ENCODE measurements at regions not wholly inside any gene's neighbourhood (a gene's known extent, or its start where the extent isn't known, plus 50 kb on each side); places are given as distances from the start of the nearest gene placed in this dataset.
A peak's percentile ranks its signal among the peaks of the same experiment; 100 is the strongest.
"Not testable (repeated sequence)": the region's sequence is repeated elsewhere in the genome, so short reads cannot be mapped to it uniquely, and the experiment has no call there.

DNA sequence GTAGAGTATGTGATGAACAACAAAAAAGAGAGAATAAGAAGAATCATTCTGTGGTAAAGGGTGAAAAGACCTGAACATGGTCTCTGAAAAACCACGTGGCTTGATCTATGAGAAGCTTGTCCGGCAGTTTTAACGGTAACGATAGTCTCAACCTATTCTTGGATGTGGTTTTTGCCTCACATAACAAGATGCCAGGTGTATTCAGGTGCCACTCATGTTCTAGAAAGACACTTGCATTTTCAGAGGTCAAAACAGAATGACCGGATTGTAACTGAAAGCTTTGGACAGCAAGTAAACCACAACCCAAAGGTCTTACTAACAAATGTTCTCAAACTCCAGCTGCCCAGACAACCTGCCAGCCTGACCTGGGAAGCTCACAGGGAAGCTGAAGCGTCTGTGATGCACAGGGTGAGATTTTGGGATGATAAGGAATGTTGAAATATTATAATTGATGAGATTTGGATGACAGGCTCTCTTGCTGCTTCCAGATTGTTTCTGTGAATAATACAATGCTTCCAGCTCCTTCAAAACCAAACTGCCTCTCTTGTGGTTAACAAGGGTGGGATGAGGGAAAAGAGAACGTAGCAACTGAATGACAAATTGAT lies 137.4 kb upstream of the GRB10 start:
- peak; percentile 22 for DNase-seq (ENCODE audit: low read depth, low spot score)

GRCh38 chr7:50915621-50916020 lies 132.9 kb upstream of the GRB10 start:
- DNase-seq (ENCODE audit: low read depth, low spot score) = no peak

- DNase-seq (ENCODE audit: low read depth, low spot score) = peak; percentile 27
Observed at GRCh38 chr7:50914460-50914859, 131.8 kb upstream of the GRB10 start.

DNA sequence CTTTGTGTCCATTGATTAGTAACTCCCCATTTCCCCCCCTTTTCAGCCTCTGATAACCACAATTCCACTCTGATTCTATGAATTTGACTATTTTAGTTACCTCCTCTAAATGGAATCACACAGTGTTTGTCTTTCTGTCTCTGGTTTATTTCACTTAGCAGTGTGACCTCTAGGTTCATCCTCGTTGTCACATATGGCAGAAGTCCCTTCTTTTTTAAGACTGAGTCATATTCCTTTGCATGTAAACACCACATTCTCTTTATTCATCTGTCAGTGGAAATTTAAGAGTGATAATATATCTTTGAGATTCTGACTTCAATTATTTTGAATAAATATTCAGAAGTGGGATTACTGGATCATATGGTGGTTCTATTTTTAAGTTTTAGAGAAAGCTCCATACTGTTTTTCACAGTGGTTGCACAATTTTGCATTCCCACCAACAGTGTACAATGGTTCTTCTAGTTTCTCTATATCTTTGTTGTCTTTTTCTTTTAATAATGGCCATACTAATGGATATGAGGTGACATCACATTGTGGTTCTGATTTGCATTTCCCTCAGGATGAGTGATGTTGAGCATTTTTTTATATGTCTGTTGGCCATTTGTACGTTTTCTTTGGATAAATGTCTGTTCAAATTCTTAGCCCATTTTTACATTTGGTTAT lies 126.1 kb upstream of the GRB10 start:
- no peak for DNase-seq (ENCODE audit: low read depth, low spot score)

- DNase-seq (ENCODE audit: low read depth, low spot score) = peak; percentile 31
Observed at GRCh38 chr7:50898604-50899477, 116.1 kb upstream of the GRB10 start.

GRCh38 chr7:50887061-50887460 lies 104.4 kb upstream of the GRB10 start:
- not testable (repeated sequence) for DNase-seq (ENCODE audit: low read depth, low spot score)

GRCh38 chr7:50872437-50872836 lies 89.7 kb upstream of the GRB10 start:
- no peak for DNase-seq (ENCODE audit: low read depth, low spot score)

DNA sequence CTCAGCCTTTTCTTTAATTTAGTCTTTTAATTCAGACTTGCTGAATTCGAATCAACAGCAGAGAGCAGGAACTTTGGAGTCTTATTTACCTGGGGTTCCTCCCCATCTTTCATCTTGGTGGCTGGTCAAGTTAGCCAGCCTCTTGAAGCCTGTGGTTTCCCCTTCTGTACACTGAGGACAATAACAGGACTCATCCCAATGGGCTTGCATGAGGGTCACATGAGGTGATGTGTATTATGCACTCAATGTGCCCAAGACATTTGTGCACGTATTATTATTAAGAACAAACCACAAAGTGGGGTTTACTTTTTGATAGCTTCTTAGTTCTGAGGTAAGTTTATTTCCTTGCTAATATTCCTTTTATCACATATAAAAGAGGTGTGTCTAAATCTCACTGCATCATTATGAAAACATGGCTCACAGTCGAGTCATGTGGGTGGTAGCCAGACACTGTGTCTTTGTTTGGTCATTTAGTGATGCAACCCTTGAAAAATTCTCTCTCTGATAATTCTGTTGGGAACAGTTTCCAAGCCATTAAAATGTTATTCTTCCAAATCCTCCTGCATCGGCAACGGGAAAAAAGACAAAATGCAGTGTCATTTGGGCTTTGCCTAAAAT lies 86.5 kb upstream of the GRB10 start:
- peak; percentile 85 for DNase-seq (ENCODE audit: low read depth, low spot score)

DNA sequence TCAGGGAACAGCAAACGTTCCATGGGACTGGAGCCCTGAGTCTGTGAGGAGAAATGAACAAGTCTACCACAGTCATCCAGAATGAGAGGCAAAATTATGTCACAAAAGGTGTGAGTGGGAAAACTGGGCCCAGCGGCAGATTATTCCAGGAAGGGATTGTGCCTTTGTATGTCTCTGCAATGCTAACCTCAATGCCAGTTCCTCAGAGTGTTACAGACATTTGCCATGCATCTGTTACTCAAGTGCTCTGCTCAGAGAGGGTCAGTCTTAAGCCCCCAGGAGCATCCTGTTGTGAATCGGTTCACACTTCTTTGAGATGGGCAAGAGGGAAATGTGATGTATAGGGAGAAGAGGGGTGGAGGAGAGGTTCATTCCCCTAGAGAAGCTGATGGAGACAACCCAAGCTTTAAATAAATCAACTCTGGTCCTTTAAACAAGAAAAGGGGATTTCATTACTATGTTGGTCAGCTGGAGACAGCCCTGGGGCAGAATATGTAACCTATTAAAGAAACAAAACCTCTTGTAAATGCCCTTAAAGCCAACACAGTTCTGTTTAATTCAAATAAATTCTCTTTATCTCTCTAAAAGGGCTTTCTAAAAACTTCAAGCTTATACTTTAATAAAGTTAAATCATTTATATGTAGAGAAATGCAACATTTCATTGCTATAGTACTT lies 85.9 kb upstream of the GRB10 start:
- DNase-seq (ENCODE audit: low read depth, low spot score) = no peak

DNA sequence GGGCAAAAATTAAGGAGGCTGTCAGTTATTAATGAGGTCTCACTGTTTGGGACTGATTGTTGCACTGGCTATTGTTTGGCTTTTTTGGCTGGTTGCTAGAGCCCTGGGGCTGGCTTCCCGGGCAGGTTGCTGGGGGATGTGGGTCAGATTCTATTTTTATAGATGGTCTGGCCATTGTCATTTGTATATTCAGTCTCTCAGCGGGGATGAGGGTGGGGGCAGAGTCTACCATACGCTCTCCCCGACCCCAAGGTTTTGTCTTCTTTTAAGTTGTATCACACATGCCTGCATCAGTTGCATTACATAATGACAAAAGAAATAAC lies 84.3 kb upstream of the GRB10 start:
- DNase-seq (ENCODE audit: low read depth, low spot score) = no peak

- DNase-seq (ENCODE audit: low read depth, low spot score) = no peak
Observed at GRCh38 chr7:50866343-50867033, 83.8 kb upstream of the GRB10 start.

- no peak for DNase-seq (ENCODE audit: low read depth, low spot score)
Observed at GRCh38 chr7:50865450-50865849, 82.8 kb upstream of the GRB10 start.

DNA sequence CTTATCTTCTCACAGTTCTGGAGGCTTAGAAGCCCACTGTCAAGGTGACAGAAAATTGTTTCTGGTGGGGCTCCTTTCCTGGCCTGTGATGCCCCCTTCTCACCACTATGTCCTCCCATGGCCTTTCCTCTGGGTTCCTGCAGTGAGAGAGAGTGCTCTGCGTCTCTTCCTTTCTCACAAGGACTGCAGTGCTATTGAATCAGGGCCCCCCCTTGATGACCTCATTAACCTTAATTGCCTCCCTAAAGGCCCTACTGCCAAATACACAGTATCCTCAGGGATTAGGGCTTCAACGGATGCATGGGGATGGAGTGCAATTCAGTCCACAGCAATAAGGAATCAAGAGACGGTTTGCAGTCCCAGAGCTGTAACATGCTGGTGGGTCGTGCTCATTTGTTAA lies 82.0 kb upstream of the GRB10 start:
- DNase-seq (ENCODE audit: low read depth, low spot score) = no peak

- DNase-seq (ENCODE audit: low read depth, low spot score) = no peak
Observed at GRCh38 chr7:50863053-50863452, 80.4 kb upstream of the GRB10 start.

- no peak for DNase-seq (ENCODE audit: low read depth, low spot score)
Observed at GRCh38 chr7:50862302-50862701, 79.6 kb upstream of the GRB10 start.

GRCh38 chr7:50860598-50860997 lies 77.9 kb upstream of the GRB10 start:
- no peak for DNase-seq (ENCODE audit: low read depth, low spot score)

- DNase-seq (ENCODE audit: low read depth, low spot score) = no peak
Observed at GRCh38 chr7:50860174-50860573, 77.5 kb upstream of the GRB10 start.

DNA sequence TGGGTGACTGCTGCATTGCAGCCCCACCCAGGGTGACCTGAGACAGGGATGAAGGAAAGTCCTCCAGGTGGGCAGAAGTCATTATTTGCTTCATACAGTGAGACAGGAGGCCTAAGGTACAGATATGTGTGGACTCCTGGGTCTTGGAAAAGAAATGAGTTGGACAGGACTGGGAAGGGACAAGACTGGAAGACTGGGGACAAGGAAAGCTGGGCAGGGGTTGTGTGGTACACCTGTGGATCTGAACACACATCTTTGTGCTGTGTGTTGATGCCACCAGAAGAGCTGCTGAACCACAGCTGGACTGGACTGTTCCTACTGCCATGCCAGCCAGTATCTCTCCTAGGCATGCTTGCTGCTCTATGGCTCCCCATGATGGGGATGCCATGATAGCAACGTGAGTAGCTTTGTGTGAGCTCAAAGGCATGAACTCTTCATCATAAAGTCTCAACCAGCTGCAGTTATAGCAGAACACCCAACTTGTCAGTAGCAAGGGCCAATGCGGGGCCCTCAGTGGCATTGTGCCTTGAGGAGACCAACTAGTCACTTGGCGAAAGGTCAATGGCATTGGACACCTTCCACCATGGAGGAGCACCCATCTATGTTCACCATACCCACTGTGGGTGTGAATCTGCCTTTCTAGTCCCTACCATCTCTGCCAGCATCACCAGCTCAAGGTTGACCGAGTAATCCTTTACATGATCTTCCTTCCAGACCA lies 76.0 kb upstream of the GRB10 start:
- DNase-seq (ENCODE audit: low read depth, low spot score) = no peak

DNA sequence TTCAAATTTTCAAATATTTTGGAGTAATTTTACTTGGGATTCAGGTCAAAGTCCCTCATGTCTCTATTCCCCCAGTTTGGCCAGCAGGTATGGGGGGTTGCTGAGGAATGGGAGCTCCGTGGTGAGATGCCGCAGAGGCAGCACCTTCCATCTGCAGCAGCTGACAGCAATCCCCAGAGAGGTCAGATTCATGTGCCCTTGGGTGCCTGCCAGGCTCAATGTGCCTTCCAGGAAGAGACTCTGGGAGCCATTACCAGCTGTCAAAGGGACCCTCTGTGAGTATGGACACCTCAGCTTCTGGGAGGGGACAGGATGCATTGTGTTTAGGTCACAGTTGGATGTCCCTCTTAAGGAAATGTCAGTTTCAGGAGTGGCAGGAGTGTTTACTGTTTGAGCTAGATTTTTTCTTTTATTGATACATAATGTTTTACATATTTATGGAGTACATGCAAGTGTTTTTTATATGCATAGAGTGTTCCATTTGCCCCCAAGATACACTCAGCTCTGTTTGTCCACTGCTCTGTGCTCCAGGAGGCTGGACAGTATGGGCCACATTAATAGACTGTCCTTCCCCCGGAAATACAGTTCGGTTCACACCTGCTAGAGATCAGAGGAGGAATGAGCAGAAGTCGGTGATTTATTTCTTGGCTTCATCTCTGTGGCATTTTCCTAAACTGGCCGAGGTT lies 75.3 kb upstream of the GRB10 start:
- no peak for DNase-seq (ENCODE audit: low read depth, low spot score)

GRCh38 chr7:50856806-50857205 lies 74.1 kb upstream of the GRB10 start:
- DNase-seq (ENCODE audit: low read depth, low spot score) = peak; percentile 37
